ENCODE measurements at regions not wholly inside any gene's neighbourhood (a gene's known extent, or its start where the extent isn't known, plus 50 kb on each side); places are given as distances from the start of the nearest gene placed in this dataset.

DNA sequence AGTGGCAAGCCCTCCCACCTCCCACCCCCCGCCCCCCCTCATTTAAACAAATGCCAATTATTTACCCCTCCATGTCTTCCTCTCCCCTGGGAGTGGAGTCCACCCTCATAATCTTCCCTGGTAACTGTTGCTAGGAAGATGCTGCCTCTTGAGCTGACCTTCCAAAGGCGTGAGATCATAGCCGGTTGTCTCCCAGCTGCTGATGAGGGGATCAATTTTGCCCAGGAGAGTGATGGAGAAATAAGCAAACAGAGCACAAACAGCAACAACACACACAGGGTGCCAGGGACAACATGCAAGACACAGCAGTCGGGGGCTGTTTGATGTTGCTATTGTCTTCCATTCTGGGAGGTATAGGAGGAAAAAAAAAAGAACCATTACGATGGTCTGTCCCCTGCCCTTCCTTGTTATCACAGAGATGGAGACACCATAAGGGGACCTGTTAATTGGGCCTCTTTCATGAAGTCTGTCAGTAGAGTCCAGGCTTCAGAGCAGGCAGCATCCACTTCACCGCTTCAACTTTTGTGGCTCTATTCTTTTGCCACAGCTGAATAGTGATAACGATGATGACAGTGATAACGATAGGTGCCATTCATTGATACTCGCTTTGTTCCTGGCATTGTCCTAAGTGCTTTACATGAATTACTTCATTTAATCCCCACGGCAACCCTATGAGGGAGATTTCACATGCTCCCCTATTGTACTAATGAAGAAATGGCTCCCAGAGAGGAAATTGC lies 76.9 kb upstream of the RGMA start:
- intact Hi-C loops (cut with DNase I): no loop called here
- no peak for DNase-seq (ENCODE audit: low spot score in 2 of 2)

DNA sequence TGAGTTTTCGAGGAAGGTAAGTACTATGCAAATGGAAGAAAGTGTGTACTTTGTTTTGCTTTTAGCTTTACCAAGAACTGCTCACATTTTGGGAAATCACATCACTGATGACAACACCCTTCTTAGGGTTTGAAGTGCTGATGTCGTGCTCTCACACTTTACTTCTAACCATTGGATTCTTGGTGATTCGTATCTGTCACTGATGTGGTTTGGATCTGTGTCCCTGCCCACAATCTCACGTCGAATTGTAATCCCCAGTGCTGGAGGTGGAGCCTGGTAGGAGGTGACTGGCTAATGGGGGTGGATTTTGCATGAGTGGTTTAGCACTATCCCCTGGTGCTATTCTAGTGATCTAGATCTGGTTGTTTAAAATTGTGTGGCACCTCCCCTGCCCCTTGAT lies 75.4 kb upstream of the RGMA start:
- H3K4me3 ChIP-seq: no peak overlapping the region
- TF ChIP-seq CTCF (IDR thresholded peaks at IDR 0.05): no peak
- H3K4me1 ChIP-seq: no peaks in the 10 kb centered on the region
- H3K9me3 ChIP-seq: no peaks in the 10 kb centered on the region
- intact Hi-C loops (cut with DNase I): no loop called here
- DNase-seq (ENCODE audit: low spot score in 2 of 2): no peak
- no peaks in the 10 kb centered on the region for H3K36me3 ChIP-seq
- H3K27ac ChIP-seq: no peak overlapping the region
- no peaks in the 10 kb centered on the region for H3K27me3 ChIP-seq

More for the DNA sequence above, 76.9 kb upstream of the RGMA start:
- TF ChIP-seq CTCF (IDR thresholded peaks at IDR 0.05): no peak
- Histone ChIP-seq H3K27ac (no peak overlapping the region), H3K9me3 (no peaks in the 10 kb centered on the region), H3K4me1 (no peaks in the 10 kb centered on the region), H3K27me3 (no peaks in the 10 kb centered on the region), H3K36me3 (no peaks in the 10 kb centered on the region), H3K4me3 (no peak overlapping the region)

GRCh38 chr15:93162560-93162959 lies 73.5 kb upstream of the RGMA start:
- Histone ChIP-seq H3K4me3 (no peak overlapping the region), H3K4me1 (no peaks in the 10 kb centered on the region), H3K27ac (no peak overlapping the region), H3K9me3 (no peaks in the 10 kb centered on the region), H3K36me3 (no peaks in the 10 kb centered on the region), H3K27me3 (no peaks in the 10 kb centered on the region)
- no peak for TF ChIP-seq CTCF (IDR thresholded peaks at IDR 0.05)
- DNase-seq (ENCODE audit: low spot score in 2 of 2): no peak
- intact Hi-C loops (cut with DNase I): no loop called here

DNA sequence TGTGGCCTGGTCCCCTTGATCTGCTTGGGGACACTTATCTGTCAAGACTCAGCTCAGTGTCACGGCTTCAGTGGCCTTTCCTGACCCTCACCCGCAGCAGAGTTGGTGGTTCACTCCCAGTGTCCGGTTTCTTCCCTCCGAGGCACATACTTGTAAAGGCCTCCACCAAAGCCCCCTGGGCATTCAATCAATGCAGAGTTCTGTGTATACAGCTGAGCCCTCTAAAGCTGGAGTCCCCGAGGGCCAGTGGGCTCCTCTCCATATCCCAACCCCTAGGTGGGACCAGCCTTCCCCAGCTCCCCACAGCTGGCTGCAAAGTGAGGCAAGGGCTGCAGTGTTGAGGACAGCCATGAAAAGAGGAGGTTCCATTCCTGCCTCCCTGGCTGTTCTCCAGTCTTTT lies 70.9 kb upstream of the RGMA start:
- H3K4me1 ChIP-seq: no peaks in the 10 kb centered on the region
- no peak overlapping the region for H3K27ac ChIP-seq
- intact Hi-C loops (cut with DNase I): no loop called here
- DNase-seq (ENCODE audit: low spot score in 2 of 2): no peak
- no peaks in the 10 kb centered on the region for H3K27me3 ChIP-seq
- no peaks in the 10 kb centered on the region for H3K36me3 ChIP-seq
- H3K9me3 ChIP-seq: no peaks in the 10 kb centered on the region
- H3K4me3 ChIP-seq: no peak overlapping the region
- no peak for TF ChIP-seq CTCF (IDR thresholded peaks at IDR 0.05)

GRCh38 chr15:93158097-93158900 lies 69.3 kb upstream of the RGMA start:
- no peaks in the 10 kb centered on the region for H3K36me3 ChIP-seq
- no peaks in the 10 kb centered on the region for H3K9me3 ChIP-seq
- no peak for TF ChIP-seq CTCF (IDR thresholded peaks at IDR 0.05)
- intact Hi-C loops (cut with DNase I): no loop called here
- DNase-seq (ENCODE audit: low spot score in 2 of 2): no peak
- H3K27ac ChIP-seq: no peak overlapping the region
- no peak overlapping the region for H3K4me3 ChIP-seq
- H3K27me3 ChIP-seq: no peaks in the 10 kb centered on the region
- H3K4me1 ChIP-seq: no peaks in the 10 kb centered on the region

Data from ascending aorta (tissue), 2 donors.